GM23248 (cell line): ENCODE measurements at regions not wholly inside any gene's neighbourhood (a gene's known extent, or its start where the extent isn't known, plus 50 kb on each side); places are given as distances from the start of the nearest gene placed in this dataset.
"Not testable (repeated sequence)": the region's sequence is repeated elsewhere in the genome, so short reads cannot be mapped to it uniquely, and the experiment has no call there.

Source experiments
- DNase-seq: peaks from one replicate; pipeline ENCODE4 v3.0.0-alpha.2; 2015
- H2AFZ ChIP-seq: fragments of 200-600 bp; sonication (generic); 2 replicates; pipeline ENCODE4 v1.6.1; 2016; ENCODE audit warnings: antibody characterized with exemption
- H3F3A ChIP-seq: fragments of 200-600 bp; sonication (generic); 2 replicates; pipeline ENCODE4 v1.6.1; 2016; ENCODE audit warnings: mild to moderate bottlenecking, antibody characterized with exemption, mixed run types; ENCODE audit not compliant: insufficient read depth
- H3K27ac ChIP-seq: fragments of 200-600 bp; sonication (generic); 2 replicates; pipeline ENCODE4 v1.5.1; 2016; ENCODE audit warnings: mild to moderate bottlenecking
- H3K27me3 ChIP-seq: fragments of 200-600 bp; sonication (generic); replicated peaks from 2 replicates; pipeline ENCODE4 v1.6.1; 2016; ENCODE audit warnings: mild to moderate bottlenecking; ENCODE audit not compliant: insufficient read depth
- H3K36me3 ChIP-seq: fragments of 200-600 bp; sonication (generic); 2 replicates; pipeline ENCODE4 v1.6.1; 2016; ENCODE audit warnings: low read depth, mild to moderate bottlenecking
- H3K4me1 ChIP-seq: fragments of 200-600 bp; sonication (generic); 2 replicates; pipeline ENCODE4 v1.6.1; 2016; ENCODE audit warnings: mild to moderate bottlenecking; ENCODE audit not compliant: insufficient read depth
- H3K4me2 ChIP-seq: fragments of 200-600 bp; sonication (generic); one replicate; pipeline ENCODE4 v1.6.1; 2016; ENCODE audit warnings: mild to moderate bottlenecking; ENCODE audit not compliant: unreplicated experiment
- H3K4me3 ChIP-seq: fragments of 200-600 bp; sonication (generic); 2 replicates; pipeline ENCODE4 v1.5.1; 2016; ENCODE audit warnings: mild to moderate bottlenecking
- H3K79me2 ChIP-seq: fragments of 200-600 bp; sonication (generic); 2 replicates; pipeline ENCODE4 v1.6.1; 2016; ENCODE audit warnings: mild to moderate bottlenecking; ENCODE audit not compliant: insufficient read depth
- H3K9ac ChIP-seq: fragments of 200-600 bp; sonication (generic); 2 replicates; pipeline ENCODE4 v1.6.1; 2016; ENCODE audit warnings: mild to moderate bottlenecking
- H3K9me2 ChIP-seq: fragments of 200-600 bp; sonication (generic); 2 replicates; pipeline ENCODE4 v1.6.1; 2016; ENCODE audit warnings: mixed run types, mild to moderate bottlenecking, moderate library complexity; ENCODE audit not compliant: insufficient read depth
- H3K9me3 ChIP-seq: fragments of 200-600 bp; sonication (generic); one replicate; pipeline ENCODE4 v1.6.1; 2017; ENCODE audit warnings: low read depth
- H4K20me1 ChIP-seq: fragments of 200-600 bp; sonication (generic); 2 replicates; pipeline ENCODE4 v1.6.0; 2016; ENCODE audit not compliant: insufficient read depth
- EZH2 ChIP-seq: fragments of 200-600 bp; sonication (generic); IDR thresholded peaks from 2 replicates; pipeline ENCODE4 v1.6.1; 2018; ENCODE audit warnings: antibody characterized with exemption, mild to moderate bottlenecking; ENCODE audit not compliant: insufficient read depth, poor library complexity, severe bottlenecking
- EZH2phosphoT487 ChIP-seq: fragments of 200-600 bp; sonication (generic); IDR thresholded peaks from 2 replicates; pipeline ENCODE4 v1.6.1; 2018; ENCODE audit warnings: antibody characterized with exemption, moderate library complexity, mild to moderate bottlenecking, low read depth; ENCODE audit not compliant: insufficient read depth
- WGBS, 2 experiments: methylation state at CpG; one replicate each; pipeline ENCODE4 v1.1.6; 2015 to 2017; ENCODE audit warnings: low lambda C conversion rate in 2 of 2, low coverage in 1 of 2; ENCODE audit errors: missing lambda C conversion rate in 2 of 2; 5-methylcytosine and 5-hydroxymethylcytosine counted together
- in situ Hi-C: fragments of 300-500 bp; cut with MboI; formaldehyde crosslinking; loops from 2 replicates; pipeline ENCODE4 v1.15.0; 2020

DNA sequence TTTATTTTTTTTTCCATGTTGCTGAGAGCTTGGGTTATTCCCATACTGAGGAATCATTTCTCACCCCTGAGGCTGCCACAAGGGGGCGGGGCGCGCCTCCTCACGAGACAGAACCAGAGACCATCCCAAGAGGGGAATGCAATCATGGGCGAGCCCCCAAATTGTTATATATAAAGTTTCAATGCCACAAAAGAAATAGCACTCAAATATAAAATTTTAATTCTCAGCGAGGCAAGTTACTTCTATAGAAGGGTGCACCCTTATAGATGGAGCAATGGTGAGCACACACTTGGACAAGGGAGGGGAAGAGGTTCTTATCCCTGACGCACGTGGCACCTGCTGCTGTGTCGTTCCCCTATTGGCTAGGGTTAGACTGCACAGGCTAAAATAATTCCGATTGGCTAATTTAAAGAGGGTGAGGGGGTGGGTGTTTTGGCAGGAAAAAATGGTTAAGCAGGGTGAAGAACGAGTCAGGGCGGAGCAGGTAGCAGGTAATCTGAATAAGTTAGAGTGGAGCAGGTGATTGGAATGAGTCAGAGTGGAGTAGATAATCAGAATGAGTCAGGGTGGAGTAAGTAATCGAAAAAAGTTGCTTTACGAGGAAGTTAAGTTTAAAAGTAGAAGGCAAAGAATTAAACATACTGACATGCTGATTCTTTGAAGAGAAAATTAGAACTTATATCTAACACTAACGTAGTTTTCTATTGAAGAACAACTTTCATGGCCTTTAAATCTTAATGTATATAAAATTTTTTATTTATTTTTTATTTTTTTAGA, 177.5 kb downstream of the MTCL1 start:
- WGBS, 2 experiments: 64 to 72% methylated on average over 15 of the region's 15 CpGs
- Histone ChIP-seq H3K27me3 (no peaks in the 10 kb centered on the region), H3K9ac (no peak overlapping the region), H3K4me1 (no peaks in the 10 kb centered on the region), H3K9me3 (no peaks in the 10 kb centered on the region), H2AFZ (no peak overlapping the region), H3K79me2 (no peaks in the 10 kb centered on the region), H3K27ac (no peak overlapping the region), H3F3A (no peaks in the 10 kb centered on the region), H3K36me3 (no peaks in the 10 kb centered on the region), H3K9me2 (no peaks in the 10 kb centered on the region), H3K4me3 (no peak overlapping the region), H4K20me1 (no peaks in the 10 kb centered on the region), H3K4me2 (no peak overlapping the region)
- no peak for TF ChIP-seq EZH2
- no peak for TF ChIP-seq EZH2phosphoT487
- peak; percentile 20 for DNase-seq
- in situ Hi-C loops: no loop called here

DNA sequence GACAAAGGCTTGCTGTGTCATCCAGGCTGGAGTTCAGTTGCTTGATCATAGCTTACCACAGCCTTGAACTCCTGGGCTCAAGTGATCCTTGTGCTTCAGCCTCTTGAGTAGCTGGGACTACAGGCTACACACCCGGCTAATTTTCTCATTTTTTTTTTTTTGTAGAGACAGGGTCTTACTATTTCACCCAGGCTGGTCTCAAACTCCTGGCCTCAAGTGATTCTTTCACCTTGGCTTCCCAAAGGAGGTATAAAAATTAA, 178.0 kb downstream of the MTCL1 start:
- no peak overlapping the region for H3K4me3 ChIP-seq
- H3K9ac ChIP-seq: no peak overlapping the region
- DNase-seq: no peak
- H3K4me1 ChIP-seq: no peaks in the 10 kb centered on the region
- no peaks in the 10 kb centered on the region for H3K9me3 ChIP-seq
- no peak overlapping the region for H3K4me2 ChIP-seq
- WGBS, 2 experiments: 84 to 97% methylated on average over 1 of the region's 1 CpG
- no peaks in the 10 kb centered on the region for H3K27me3 ChIP-seq
- in situ Hi-C loops: no loop called here
- H3F3A ChIP-seq: no peaks in the 10 kb centered on the region
- H3K36me3 ChIP-seq: no peaks in the 10 kb centered on the region
- no peaks in the 10 kb centered on the region for H3K9me2 ChIP-seq
- H3K79me2 ChIP-seq: no peaks in the 10 kb centered on the region
- H3K27ac ChIP-seq: no peak overlapping the region
- no peaks in the 10 kb centered on the region for H4K20me1 ChIP-seq
- TF ChIP-seq EZH2phosphoT487: no peak
- TF ChIP-seq EZH2: no peak
- H2AFZ ChIP-seq: no peak overlapping the region

- H3K27ac ChIP-seq, H3K36me3 ChIP-seq, H4K20me1 ChIP-seq, H3K4me3 ChIP-seq, in situ Hi-C loops, DNase-seq, H3K79me2 ChIP-seq, H3K4me2 ChIP-seq, H3K9ac ChIP-seq, H3K27me3 ChIP-seq, H2AFZ ChIP-seq, H3K9me2 ChIP-seq, H3K9me3 ChIP-seq: not testable (repeated sequence)
- peaks cover 22% of the 10 kb centered on the region; the same call in 1 of the 2 replicates for H3F3A ChIP-seq
- peaks cover 22% of the 10 kb centered on the region for H3K4me1 ChIP-seq
- 79 to 100% methylated on average over 2 of the region's 2 CpGs for WGBS, 2 experiments
Observed at GRCh38 chr18:8887877-8888276, 182.5 kb downstream of the MTCL1 start.

DNA sequence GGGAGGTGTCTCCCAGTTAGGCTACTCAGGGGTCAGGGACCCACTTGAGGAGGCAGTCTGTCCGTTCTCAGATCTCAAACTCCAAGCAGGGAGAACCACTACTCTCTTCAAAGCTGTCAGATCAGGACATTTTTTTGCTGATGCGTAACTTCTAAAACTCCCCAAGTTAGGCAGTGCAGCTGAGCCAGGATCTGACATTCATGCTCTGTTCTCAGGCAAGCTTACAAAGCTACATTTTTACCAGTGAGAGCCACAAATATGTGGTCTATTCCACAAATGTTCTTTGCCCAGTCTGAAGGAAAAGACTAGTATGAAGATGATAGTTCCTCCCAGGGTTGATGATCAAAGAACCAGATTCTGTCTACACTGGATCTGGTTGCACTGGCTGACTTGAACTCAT, 184.1 kb downstream of the MTCL1 start:
- peaks cover 31% of the 10 kb centered on the region for H3K4me1 ChIP-seq
- H3K4me2 ChIP-seq: peak overlapping the region; percentile 30
- H3K36me3 ChIP-seq: no peaks in the 10 kb centered on the region
- no peaks in the 10 kb centered on the region for H3K9me3 ChIP-seq
- H3K79me2 ChIP-seq: no peaks in the 10 kb centered on the region
- H3K4me3 ChIP-seq: no peak overlapping the region
- H3K9ac ChIP-seq: no peak overlapping the region
- DNase-seq: peak; percentile 27
- peaks cover 22% of the 10 kb centered on the region; the same call in 1 of the 2 replicates for H3F3A ChIP-seq
- no peak for TF ChIP-seq EZH2phosphoT487
- no peak for TF ChIP-seq EZH2
- H2AFZ ChIP-seq: peak overlapping the region; percentile 35; the same call in 1 of the 2 replicates
- H3K9me2 ChIP-seq: no peaks in the 10 kb centered on the region
- H4K20me1 ChIP-seq: no peaks in the 10 kb centered on the region
- in situ Hi-C loops: no loop called here
- WGBS, 2 experiments: 61 to 63% methylated on average over 2 of the region's 2 CpGs
- H3K27me3 ChIP-seq: no peaks in the 10 kb centered on the region
- H3K27ac ChIP-seq: no peak overlapping the region

DNA sequence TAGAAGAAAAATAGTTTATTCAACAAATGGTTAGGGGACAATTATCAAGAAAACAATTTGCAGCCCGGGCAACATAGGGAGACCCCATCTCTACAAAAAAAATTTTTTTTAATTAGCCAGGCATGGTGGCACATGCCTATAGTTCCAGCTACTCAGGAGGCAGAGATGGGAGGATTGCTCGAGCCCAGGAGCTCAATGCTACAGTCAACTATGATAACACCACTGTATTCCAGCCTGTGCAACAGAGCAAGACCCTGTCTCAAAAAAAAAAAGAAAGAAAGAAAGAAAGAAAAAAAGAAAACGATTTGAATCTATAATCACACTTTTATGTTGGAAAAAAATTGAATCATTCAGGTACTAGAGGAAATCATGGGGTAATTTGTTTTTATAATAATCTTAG, 185.1 kb downstream of the MTCL1 start:
- H3K79me2 ChIP-seq, H3K9me3 ChIP-seq, H2AFZ ChIP-seq, DNase-seq, H3K27me3 ChIP-seq, H3K9ac ChIP-seq, H4K20me1 ChIP-seq, H3K4me3 ChIP-seq, in situ Hi-C loops, H3K36me3 ChIP-seq, H3K9me2 ChIP-seq: not testable (repeated sequence)
- WGBS, 2 experiments: 58 to 61% methylated on average over 3 of the region's 3 CpGs
- Histone ChIP-seq H3K4me1 (peaks cover 40% of the 10 kb centered on the region), H3K4me2 (peak overlapping the region; percentile 31), H3F3A (peaks cover 22% of the 10 kb centered on the region; the same call in 1 of the 2 replicates), H3K27ac (peak overlapping the region; percentile 37)
